Daoy (cell line): ENCODE measurements at regions not wholly inside any gene's neighbourhood (a gene's known extent, or its start where the extent isn't known, plus 50 kb on each side); places are given as distances from the start of the nearest gene placed in this dataset.

Experiments used
- DNase-seq: peaks from one replicate; pipeline ENCODE4 v3.0.0-alpha.2; 2015; ENCODE audit warnings: low read depth

- no peak for DNase-seq
Observed at GRCh38 chr16:79370736-79371135, 229.8 kb downstream of the MAF start.

GRCh38 chr16:79369796-79370195 is 230.7 kb downstream of the MAF start:
- peak; percentile 14 for DNase-seq

- no peak for DNase-seq
Observed at GRCh38 chr16:79367822-79368221, 232.7 kb downstream of the MAF start.

- no peak for DNase-seq
Observed at GRCh38 chr16:79366635-79367034, 233.9 kb downstream of the MAF start.

- DNase-seq: no peak
Observed at GRCh38 chr16:79365702-79366101, 234.8 kb downstream of the MAF start.

- no peak for DNase-seq
Observed at GRCh38 chr16:79363484-79363883, 237.1 kb downstream of the MAF start.

GRCh38 chr16:79363035-79363434 is 237.5 kb downstream of the MAF start:
- no peak for DNase-seq

GRCh38 chr16:79362300-79362970 is 238.1 kb downstream of the MAF start:
- DNase-seq: no peak

GRCh38 chr16:79361132-79361751 is 239.3 kb downstream of the MAF start:
- no peak for DNase-seq

GRCh38 chr16:79360267-79360666 is 240.3 kb downstream of the MAF start:
- peak; percentile 12 for DNase-seq

GRCh38 chr16:79359082-79359481 is 241.5 kb downstream of the MAF start:
- DNase-seq: no peak

- DNase-seq: no peak
Observed at GRCh38 chr16:79358188-79358587, 242.3 kb downstream of the MAF start.

- no peak for DNase-seq
Observed at GRCh38 chr16:79355600-79356358, 244.8 kb downstream of the MAF start.

GRCh38 chr16:79351927-79352326 is 248.6 kb downstream of the MAF start:
- no peak for DNase-seq

GRCh38 chr16:79349803-79350202 is 250.7 kb downstream of the MAF start:
- no peak for DNase-seq

GRCh38 chr16:79348521-79349306 is 251.8 kb downstream of the MAF start:
- DNase-seq: no peak

- no peak for DNase-seq
Observed at GRCh38 chr16:79347277-79347676, 253.3 kb downstream of the MAF start.

GRCh38 chr16:79339863-79340262 is 260.7 kb downstream of the MAF start:
- no peak for DNase-seq

GRCh38 chr16:79337906-79338305 is 262.6 kb downstream of the MAF start:
- DNase-seq: no peak

GRCh38 chr16:79336437-79337229 is 263.9 kb downstream of the MAF start:
- no peak for DNase-seq

- no peak for DNase-seq
Observed at GRCh38 chr16:79334127-79334526, 266.4 kb downstream of the MAF start.
